ENCODE measurements at regions not wholly inside any gene's neighbourhood (a gene's known extent, or its start where the extent isn't known, plus 50 kb on each side); places are given as distances from the start of the nearest gene placed in this dataset.
A peak's percentile ranks its signal among the peaks of the same experiment; 100 is the strongest.

DNA sequence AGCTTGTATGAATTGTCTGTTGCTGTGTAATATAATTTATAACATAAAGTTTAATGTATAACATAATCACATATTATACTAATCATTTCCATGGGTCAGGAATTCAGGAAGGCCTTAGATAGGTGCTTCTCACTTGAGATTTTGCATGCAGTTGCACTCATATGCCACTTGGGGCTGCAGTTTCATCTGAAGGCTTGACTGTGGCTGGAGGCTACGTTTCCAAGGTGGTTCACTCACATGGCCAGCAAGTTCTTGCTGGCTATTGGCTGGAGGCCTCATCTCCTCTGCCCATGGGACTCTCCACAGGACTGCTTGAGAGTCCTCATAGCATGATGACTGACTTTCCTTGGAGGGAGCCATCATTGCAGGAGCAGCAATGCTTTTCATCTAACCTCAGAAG lies 53.4 kb upstream of the STX18 start:
- no peaks in the 10 kb centered on the region for H3K27me3 ChIP-seq
- no peak overlapping the region for H3K27ac ChIP-seq
- intact Hi-C loops (cut with DNase I; ENCODE audit: low total_unique reads) = no loop called here
- DNase-seq = no peak
- no peaks in the 10 kb centered on the region for H3K4me1 ChIP-seq
- WGBS, 5 donors = 80 to 93% (median 87%) methylated on average over 1 of the region's 1 CpG
- peaks cover 0 to 6% (median 0%) of the 10 kb centered on the region in 4 donors for H3K36me3 ChIP-seq
- TF ChIP-seq POLR2A (IDR thresholded peaks at IDR 0.05) (no peak), POLR2AphosphoS5 (IDR thresholded peaks at IDR 0.05) (no peak), EP300 (IDR thresholded peaks at IDR 0.05) (no peak)
- TF ChIP-seq, protein P1, sequence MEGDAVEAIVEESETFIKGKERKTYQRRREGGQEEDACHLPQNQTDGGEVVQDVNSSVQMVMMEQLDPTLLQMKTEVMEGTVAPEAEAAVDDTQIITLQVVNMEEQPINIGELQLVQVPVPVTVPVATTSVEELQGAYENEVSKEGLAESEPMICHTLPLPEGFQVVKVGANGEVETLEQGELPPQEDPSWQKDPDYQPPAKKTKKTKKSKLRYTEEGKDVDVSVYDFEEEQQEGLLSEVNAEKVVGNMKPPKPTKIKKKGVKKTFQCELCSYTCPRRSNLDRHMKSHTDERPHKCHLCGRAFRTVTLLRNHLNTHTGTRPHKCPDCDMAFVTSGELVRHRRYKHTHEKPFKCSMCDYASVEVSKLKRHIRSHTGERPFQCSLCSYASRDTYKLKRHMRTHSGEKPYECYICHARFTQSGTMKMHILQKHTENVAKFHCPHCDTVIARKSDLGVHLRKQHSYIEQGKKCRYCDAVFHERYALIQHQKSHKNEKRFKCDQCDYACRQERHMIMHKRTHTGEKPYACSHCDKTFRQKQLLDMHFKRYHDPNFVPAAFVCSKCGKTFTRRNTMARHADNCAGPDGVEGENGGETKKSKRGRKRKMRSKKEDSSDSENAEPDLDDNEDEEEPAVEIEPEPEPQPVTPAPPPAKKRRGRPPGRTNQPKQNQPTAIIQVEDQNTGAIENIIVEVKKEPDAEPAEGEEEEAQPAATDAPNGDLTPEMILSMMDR (IDR thresholded peaks at IDR 0.05) = no peak
- H3K4me3 ChIP-seq = no peak overlapping the region
- peaks cover 0 to 24% (median 7%) of the 10 kb centered on the region in 4 donors for H3K9me3 ChIP-seq

GRCh38 chr4:4594285-4594920 lies 52.6 kb upstream of the STX18 start:
- H3K4me1 ChIP-seq = no peaks in the 10 kb centered on the region
- H3K9me3 ChIP-seq = peaks cover 0 to 24% (median 7%) of the 10 kb centered on the region in 4 donors
- no peaks in the 10 kb centered on the region for H3K27me3 ChIP-seq
- DNase-seq = peak in 1 of 2 donors; percentile 42
- H3K36me3 ChIP-seq = peaks cover 0 to 6% (median 0%) of the 10 kb centered on the region in 4 donors
- no peak overlapping the region for H3K27ac ChIP-seq
- 75 to 93% (median 84%) methylated on average over 6 of the region's 6 CpGs for WGBS, 5 donors
- H3K4me3 ChIP-seq = no peak overlapping the region
- TF ChIP-seq POLR2AphosphoS5 (IDR thresholded peaks at IDR 0.05) = no peak
- no peak for TF ChIP-seq POLR2A (IDR thresholded peaks at IDR 0.05)
- no peak for TF ChIP-seq EP300 (IDR thresholded peaks at IDR 0.05)
- TF ChIP-seq, protein P1 (IDR thresholded peaks at IDR 0.05) = no peak
- intact Hi-C loops (cut with DNase I; ENCODE audit: low total_unique reads) = no loop called here

GRCh38 chr4:4593596-4594284 lies 51.9 kb upstream of the STX18 start:
- no peak for DNase-seq
- H3K27me3 ChIP-seq = no peaks in the 10 kb centered on the region
- H3K27ac ChIP-seq = no peak overlapping the region
- no peaks in the 10 kb centered on the region for H3K4me1 ChIP-seq
- H3K4me3 ChIP-seq = no peak overlapping the region
- intact Hi-C loops (cut with DNase I; ENCODE audit: low total_unique reads) = no loop called here
- H3K9me3 ChIP-seq = peaks cover 0 to 24% (median 7%) of the 10 kb centered on the region in 4 donors
- WGBS, 5 donors = 88 to 92% (median 91%) methylated on average over 11 of the region's 11 CpGs
- H3K36me3 ChIP-seq = peaks cover 0 to 6% (median 0%) of the 10 kb centered on the region in 4 donors
- TF ChIP-seq EP300 (IDR thresholded peaks at IDR 0.05) = no peak
- no peak for TF ChIP-seq POLR2AphosphoS5 (IDR thresholded peaks at IDR 0.05)
- TF ChIP-seq, protein P1 (IDR thresholded peaks at IDR 0.05) = no peak
- TF ChIP-seq POLR2A (IDR thresholded peaks at IDR 0.05) = no peak

GRCh38 chr4:4592414-4592813 lies 50.6 kb upstream of the STX18 start:
- TF ChIP-seq POLR2AphosphoS5 (IDR thresholded peaks at IDR 0.05) = no peak
- TF ChIP-seq, protein P1 (IDR thresholded peaks at IDR 0.05) = no peak
- TF ChIP-seq EP300 (IDR thresholded peaks at IDR 0.05) = no peak
- no peak for TF ChIP-seq POLR2A (IDR thresholded peaks at IDR 0.05)
- H3K27ac ChIP-seq = no peak overlapping the region
- 43 to 79% (median 68%) methylated on average over 4 of the region's 4 CpGs for WGBS, 5 donors
- peaks cover 0 to 6% (median 0%) of the 10 kb centered on the region in 4 donors for H3K36me3 ChIP-seq
- H3K4me3 ChIP-seq = no peak overlapping the region
- no peak for DNase-seq
- H3K27me3 ChIP-seq = no peaks in the 10 kb centered on the region
- intact Hi-C loops (cut with DNase I; ENCODE audit: low total_unique reads) = no loop called here
- H3K9me3 ChIP-seq = peaks cover 0 to 24% (median 7%) of the 10 kb centered on the region in 4 donors
- no peaks in the 10 kb centered on the region for H3K4me1 ChIP-seq

Measured in stomach (tissue), 8 donors.